DND-41 (cell line): ENCODE measurements at regions not wholly inside any gene's neighbourhood (a gene's known extent, or its start where the extent isn't known, plus 50 kb on each side); places are given as distances from the start of the nearest gene placed in this dataset.
"Not testable (repeated sequence)": the region's sequence is repeated elsewhere in the genome, so short reads cannot be mapped to it uniquely, and the experiment has no call there.

Experiments used
- ATAC-seq: fragments of 200-7000 bp; cut with Tn5 transposase; 3 replicates; pipeline ENCODE4 v1.9.1; 2021; ENCODE audit warnings: low read depth; ENCODE audit not compliant: insufficient read depth
- DNase-seq: peaks from one replicate; pipeline ENCODE4 v3.0.0-alpha.2; 2020
- H2AFZ ChIP-seq: 2 replicates; pipeline ENCODE4 v1.6.0; 2012; ENCODE audit warnings: low read depth, low read length
- H3K27ac ChIP-seq: 2 replicates; pipeline ENCODE4 v1.5.1; 2012; ENCODE audit warnings: low read length, inconsistent platforms
- H3K27me3 ChIP-seq: fragments of 200-600 bp; sonication (generic); 2 replicates; pipeline ENCODE4 v1.6.0; 2012; ENCODE audit warnings: low read length, mild to moderate bottlenecking, inconsistent platforms; ENCODE audit not compliant: insufficient read depth, poor library complexity
- H3K36me3 ChIP-seq: 2 replicates; pipeline ENCODE4 v1.5.1; 2012; ENCODE audit warnings: low read length, inconsistent platforms; ENCODE audit not compliant: insufficient read depth
- H3K4me1 ChIP-seq: 2 replicates; pipeline ENCODE4 v1.5.1; 2012; ENCODE audit warnings: mild to moderate bottlenecking, low read length; ENCODE audit not compliant: insufficient read depth
- H3K4me2 ChIP-seq: 2 replicates; pipeline ENCODE4 v1.6.0; 2012; ENCODE audit warnings: mild to moderate bottlenecking, moderate library complexity, low read length, inconsistent platforms; ENCODE audit not compliant: insufficient read depth
- H3K4me3 ChIP-seq, 2 experiments: fragments of 200-600 bp in 1 of 2; shearing (Covaris generic) in 1 of 2; 2 replicates each; pipeline ENCODE4 v1.5.1; 2012 to 2016; ENCODE audit warnings: inconsistent platforms in 2 of 2, low read length in 2 of 2, mild to moderate bottlenecking in 2 of 2, low read depth in 1 of 2, moderate library complexity in 1 of 2
- H3K79me2 ChIP-seq: 2 replicates; pipeline ENCODE4 v1.6.0; 2012; ENCODE audit warnings: low read length, inconsistent platforms; ENCODE audit not compliant: insufficient read depth
- H3K9ac ChIP-seq: 2 replicates; pipeline ENCODE4 v1.6.0; 2012; ENCODE audit warnings: low read depth, mild to moderate bottlenecking, inconsistent platforms, low read length, moderate library complexity
- H3K9me3 ChIP-seq: 2 replicates; pipeline ENCODE4 v1.5.1; 2012; ENCODE audit warnings: low read length, moderate library complexity, mild to moderate bottlenecking, inconsistent platforms; ENCODE audit not compliant: insufficient read depth, severe bottlenecking
- H4K20me1 ChIP-seq: 2 replicates; pipeline ENCODE4 v1.6.0; 2012; ENCODE audit warnings: low read length; ENCODE audit not compliant: insufficient read depth
- CTCF ChIP-seq: IDR thresholded peaks from 2 replicates; pipeline ENCODE4 v1.5.1; 2012; ENCODE audit warnings: borderline replicate concordance, low read length, moderate library complexity, mild to moderate bottlenecking; ENCODE audit not compliant: poor library complexity, severe bottlenecking; ENCODE audit errors: extremely low read depth
- EZH2 ChIP-seq: IDR thresholded peaks from 3 replicates; pipeline ENCODE4 v1.6.1; 2012; ENCODE audit warnings: borderline replicate concordance, low read depth, mild to moderate bottlenecking, moderate library complexity, low read length, inconsistent platforms; ENCODE audit not compliant: severe bottlenecking

- no peak overlapping the region for H3K9ac ChIP-seq
- H4K20me1 ChIP-seq, result no peaks in the 10 kb centered on the region
- no peaks in the 10 kb centered on the region for H3K79me2 ChIP-seq
- ATAC-seq, result no peak
- H3K4me2 ChIP-seq, result no peak overlapping the region
- H3K27me3 ChIP-seq, result no peaks in the 10 kb centered on the region
- no peak for DNase-seq
- no peaks in the 10 kb centered on the region for H3K9me3 ChIP-seq
- no peaks in the 10 kb centered on the region for H3K4me1 ChIP-seq
- no peak overlapping the region for H3K4me3 ChIP-seq
- H2AFZ ChIP-seq, result no peak overlapping the region
- H3K27ac ChIP-seq, result no peak overlapping the region
- no peak for TF ChIP-seq EZH2
- no peak for TF ChIP-seq CTCF
- no peaks in the 10 kb centered on the region for H3K36me3 ChIP-seq
Observed at GRCh38 chr6:140002396-140003022, 628.1 kb upstream of the CITED2 start.

- Histone ChIP-seq H3K79me2 (no peaks in the 10 kb centered on the region), H3K27ac (no peak overlapping the region), H3K36me3 (no peaks in the 10 kb centered on the region), H3K27me3 (no peaks in the 10 kb centered on the region), H4K20me1 (no peaks in the 10 kb centered on the region), H3K4me1 (no peaks in the 10 kb centered on the region), H2AFZ (no peak overlapping the region), H3K4me3 (no peak overlapping the region), H3K4me2 (no peak overlapping the region), H3K9me3 (no peaks in the 10 kb centered on the region), H3K9ac (no peak overlapping the region)
- no peak for DNase-seq
- ATAC-seq, result no peak
- no peak for TF ChIP-seq EZH2
- no peak for TF ChIP-seq CTCF
Observed at GRCh38 chr6:140001821-140002341, 627.4 kb upstream of the CITED2 start.

- Histone ChIP-seq H4K20me1 (no peaks in the 10 kb centered on the region), H2AFZ (no peak overlapping the region), H3K79me2 (no peaks in the 10 kb centered on the region), H3K4me2 (no peak overlapping the region), H3K4me1 (no peaks in the 10 kb centered on the region), H3K27me3 (no peaks in the 10 kb centered on the region), H3K9me3 (no peaks in the 10 kb centered on the region), H3K27ac (no peak overlapping the region), H3K36me3 (no peaks in the 10 kb centered on the region), H3K9ac (no peak overlapping the region), H3K4me3 (no peak overlapping the region)
- DNase-seq (no peak), ATAC-seq (no peak)
- TF ChIP-seq EZH2 (no peak), CTCF (no peak)
Observed at GRCh38 chr6:140001005-140001404, 626.6 kb upstream of the CITED2 start.

- DNase-seq, H3K36me3 ChIP-seq, H4K20me1 ChIP-seq, H2AFZ ChIP-seq, H3K27ac ChIP-seq, H3K79me2 ChIP-seq, H3K9me3 ChIP-seq, H3K4me3 ChIP-seq, H3K4me1 ChIP-seq, H3K9ac ChIP-seq, H3K27me3 ChIP-seq, ATAC-seq, H3K4me2 ChIP-seq: not testable (repeated sequence)
Observed at GRCh38 chr6:139999661-140000060, 625.2 kb upstream of the CITED2 start.

GRCh38 chr6:139998478-139998877 lies 624.0 kb upstream of the CITED2 start:
- ATAC-seq, H3K4me3 ChIP-seq, H3K27ac ChIP-seq, H3K36me3 ChIP-seq, DNase-seq, H3K27me3 ChIP-seq, H3K9ac ChIP-seq, H3K79me2 ChIP-seq, H3K9me3 ChIP-seq, H4K20me1 ChIP-seq, H3K4me1 ChIP-seq, H3K4me2 ChIP-seq, H2AFZ ChIP-seq: not testable (repeated sequence)
